Non-pigmented ciliary epithelial cell (primary cell): ENCODE measurements at regions not wholly inside any gene's neighbourhood (a gene's known extent, or its start where the extent isn't known, plus 50 kb on each side); places are given as distances from the start of the nearest gene placed in this dataset.

Experiments used
- DNase-seq: peaks from one replicate; pipeline ENCODE4 v3.0.0-alpha.2; 2010; ENCODE audit warnings: low read depth

DNA sequence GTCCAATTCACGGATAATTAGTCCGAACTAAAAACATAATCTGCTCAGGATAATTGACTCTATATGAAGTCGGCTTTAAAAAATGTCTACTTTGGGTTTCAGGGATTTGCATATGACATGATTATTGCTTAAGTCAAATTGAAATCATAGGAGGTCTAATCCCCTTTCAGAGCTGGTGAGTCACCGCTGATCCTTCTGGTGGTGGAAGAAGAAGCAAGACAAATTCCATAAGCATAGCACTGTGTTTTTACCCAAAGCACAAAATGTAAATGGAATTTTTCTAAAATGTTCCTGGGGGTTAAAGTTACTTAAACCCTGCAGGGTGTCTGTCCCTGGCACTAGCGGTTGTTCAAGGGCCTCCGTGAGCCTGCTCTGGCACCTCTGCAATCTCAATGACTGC is 460.2 kb downstream of the LRATD1 start:
- DNase-seq, result peak; percentile 19

GRCh38 chr2:15094161-15094560 is 461.6 kb downstream of the LRATD1 start:
- no peak for DNase-seq

DNA sequence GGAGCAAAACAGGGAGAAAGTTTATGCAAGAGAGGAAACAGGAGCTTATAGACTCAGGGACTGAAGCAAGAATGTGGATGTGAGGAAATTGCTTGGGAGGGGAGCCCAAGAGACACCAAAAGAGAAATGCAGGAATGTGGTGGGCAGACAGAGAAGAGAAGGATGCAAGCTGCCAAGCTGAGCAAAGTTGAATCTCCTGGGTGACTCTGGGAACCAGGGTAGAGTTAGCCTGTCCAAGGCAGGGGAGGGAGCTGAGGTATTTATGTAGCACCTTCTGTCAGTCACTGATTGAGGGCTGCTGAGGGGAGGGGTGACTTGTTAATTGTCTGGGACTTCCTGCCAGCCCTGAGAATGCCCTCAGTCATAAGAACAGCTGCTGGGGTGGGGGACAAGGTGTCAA is 464.3 kb downstream of the NBAS start:
- DNase-seq, result no peak

- no peak for DNase-seq
Observed at GRCh38 chr2:15107137-15107536, 454.0 kb downstream of the NBAS start.

GRCh38 chr2:15111718-15112117 is 449.4 kb downstream of the NBAS start:
- DNase-seq, result no peak

DNA sequence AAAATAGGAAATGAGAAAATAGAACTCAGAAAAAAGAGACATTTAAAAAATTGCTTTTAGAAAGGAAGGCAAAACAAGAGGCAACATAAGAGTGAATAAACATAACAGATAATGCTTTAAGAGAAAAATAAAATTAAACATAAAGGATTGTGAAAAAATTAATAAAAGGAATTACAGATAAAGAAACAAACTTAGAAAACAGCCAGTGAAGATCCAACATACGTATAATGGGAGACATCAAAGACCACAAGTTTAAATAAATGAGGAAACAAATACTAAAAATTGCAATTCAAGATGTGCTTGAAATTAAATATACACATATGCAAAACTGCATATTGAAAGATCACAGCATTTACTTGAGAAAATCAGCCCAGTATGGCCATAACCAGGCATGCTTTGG is 448.9 kb downstream of the NBAS start:
- peak; percentile 9 for DNase-seq

DNA sequence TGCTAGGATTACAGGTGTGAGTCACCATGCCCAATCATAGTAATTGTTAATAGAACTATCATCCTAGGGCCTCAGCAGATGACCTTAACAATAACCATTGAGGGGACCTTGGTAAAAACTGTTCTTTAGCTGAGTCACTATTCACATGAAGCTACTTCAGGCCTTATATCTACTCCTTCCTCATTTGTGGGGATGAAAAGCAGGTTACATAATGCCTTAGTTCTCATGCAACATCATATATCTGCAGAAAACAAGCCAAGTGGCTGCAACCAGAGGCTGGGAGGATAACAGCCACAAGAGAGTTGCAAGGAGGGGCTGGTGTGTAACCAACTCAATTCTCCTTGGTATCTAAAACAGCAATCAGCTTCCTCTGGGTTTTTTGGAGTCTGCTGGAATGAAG is 445.4 kb downstream of the NBAS start:
- DNase-seq, result no peak

- no peak for DNase-seq
Observed at GRCh38 chr2:15116830-15117229, 444.3 kb downstream of the NBAS start.
